ENCODE measurements at regions not wholly inside any gene's neighbourhood (a gene's known extent, or its start where the extent isn't known, plus 50 kb on each side); places are given as distances from the start of the nearest gene placed in this dataset.

DNA sequence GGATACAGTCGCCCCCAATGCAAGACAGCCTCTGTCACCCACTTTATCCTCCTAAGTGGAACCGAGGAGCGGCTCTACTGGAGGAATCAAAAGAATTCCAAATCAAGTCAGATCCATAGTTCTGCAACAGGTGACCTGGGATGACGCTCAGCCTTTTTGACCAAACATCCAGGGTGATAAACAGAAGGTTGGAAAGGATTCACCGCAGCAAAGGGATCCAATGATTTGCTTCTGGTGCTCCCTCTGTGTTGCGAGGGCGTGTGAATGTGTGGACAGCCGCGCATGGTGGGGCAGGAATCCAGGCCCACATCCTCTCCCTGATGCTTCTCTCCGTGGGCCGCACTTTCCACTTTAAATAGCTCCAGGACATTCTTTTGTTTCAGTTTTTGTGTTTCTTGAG lies 116.8 kb upstream of the CDH4 start:
- H3K4me3 ChIP-seq (ENCODE audit: low read depth, low read length, poor library complexity, severe bottlenecking), result no peak overlapping the region
- intact Hi-C loops (cut with micrococcal nuclease; ENCODE audit: unreplicated experiment), result no loop called here
- H3K4me1 ChIP-seq (ENCODE audit: insufficient read depth, low read length, poor library complexity, severe bottlenecking), result no peaks in the 10 kb centered on the region
- POLR2A ChIA-PET, result no interaction called here
- no peak for DNase-seq (ENCODE audit: low spot score)
- H3K27ac ChIP-seq (ENCODE audit: low read depth, low read length, poor library complexity, severe bottlenecking), result no peak overlapping the region
- TF ChIP-seq, protein P1, sequence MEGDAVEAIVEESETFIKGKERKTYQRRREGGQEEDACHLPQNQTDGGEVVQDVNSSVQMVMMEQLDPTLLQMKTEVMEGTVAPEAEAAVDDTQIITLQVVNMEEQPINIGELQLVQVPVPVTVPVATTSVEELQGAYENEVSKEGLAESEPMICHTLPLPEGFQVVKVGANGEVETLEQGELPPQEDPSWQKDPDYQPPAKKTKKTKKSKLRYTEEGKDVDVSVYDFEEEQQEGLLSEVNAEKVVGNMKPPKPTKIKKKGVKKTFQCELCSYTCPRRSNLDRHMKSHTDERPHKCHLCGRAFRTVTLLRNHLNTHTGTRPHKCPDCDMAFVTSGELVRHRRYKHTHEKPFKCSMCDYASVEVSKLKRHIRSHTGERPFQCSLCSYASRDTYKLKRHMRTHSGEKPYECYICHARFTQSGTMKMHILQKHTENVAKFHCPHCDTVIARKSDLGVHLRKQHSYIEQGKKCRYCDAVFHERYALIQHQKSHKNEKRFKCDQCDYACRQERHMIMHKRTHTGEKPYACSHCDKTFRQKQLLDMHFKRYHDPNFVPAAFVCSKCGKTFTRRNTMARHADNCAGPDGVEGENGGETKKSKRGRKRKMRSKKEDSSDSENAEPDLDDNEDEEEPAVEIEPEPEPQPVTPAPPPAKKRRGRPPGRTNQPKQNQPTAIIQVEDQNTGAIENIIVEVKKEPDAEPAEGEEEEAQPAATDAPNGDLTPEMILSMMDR (conservative IDR thresholded peaks at IDR 0.05; ENCODE audit: low read length), result no peak
- H3K9me3 ChIP-seq (ENCODE audit: low read length), result no peaks in the 10 kb centered on the region
- no TSS peak for BruUV-seq (replicated peaks)
- H3K4me2 ChIP-seq (ENCODE audit: low read length), result no peak overlapping the region
- H3K9me2 ChIP-seq (ENCODE audit: insufficient read depth, low read length), result no peaks in the 10 kb centered on the region
- no peaks in the 10 kb centered on the region for H4K20me1 ChIP-seq (ENCODE audit: insufficient read depth, low read length)
- H3K79me2 ChIP-seq (ENCODE audit: insufficient read depth, low read depth, low read length), result no peaks in the 10 kb centered on the region
- H2AFZ ChIP-seq (ENCODE audit: low read length), result no peak overlapping the region
- CTCF ChIA-PET (ENCODE audit: unreplicated experiment), result no interaction called here
- H3K36me3 ChIP-seq (ENCODE audit: insufficient read depth, low read length), result no peaks in the 10 kb centered on the region

DNA sequence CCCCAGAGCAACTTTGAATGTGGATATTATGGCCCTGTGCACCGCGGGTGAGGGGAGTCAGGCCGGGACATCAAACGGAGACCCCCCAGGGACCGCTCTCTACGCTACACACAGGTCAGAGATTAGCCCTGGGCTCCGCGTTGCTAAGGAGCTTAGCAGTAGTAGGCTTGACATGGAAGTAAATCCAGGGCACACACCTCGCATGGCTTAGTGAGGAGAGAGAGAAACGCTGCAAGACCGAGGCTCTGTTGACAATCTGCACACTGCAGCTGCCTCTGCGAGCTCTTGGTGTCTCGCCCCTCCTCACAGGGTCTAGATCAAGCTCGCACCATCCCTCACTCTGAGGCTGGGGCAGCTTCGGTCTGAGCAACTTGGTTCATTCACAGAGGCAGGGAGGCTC lies 116.1 kb upstream of the CDH4 start:
- Histone ChIP-seq H4K20me1 (ENCODE audit: insufficient read depth, low read length) (no peaks in the 10 kb centered on the region), H3K36me3 (ENCODE audit: insufficient read depth, low read length) (no peaks in the 10 kb centered on the region), H2AFZ (ENCODE audit: low read length) (no peak overlapping the region), H3K9me2 (ENCODE audit: insufficient read depth, low read length) (no peaks in the 10 kb centered on the region), H3K9me3 (ENCODE audit: low read length) (no peaks in the 10 kb centered on the region), H3K27ac (ENCODE audit: low read depth, low read length, poor library complexity, severe bottlenecking) (no peak overlapping the region), H3K79me2 (ENCODE audit: insufficient read depth, low read depth, low read length) (no peaks in the 10 kb centered on the region), H3K4me1 (ENCODE audit: insufficient read depth, low read length, poor library complexity, severe bottlenecking) (no peaks in the 10 kb centered on the region), H3K4me2 (ENCODE audit: low read length) (no peak overlapping the region), H3K4me3 (ENCODE audit: low read depth, low read length, poor library complexity, severe bottlenecking) (no peak overlapping the region)
- intact Hi-C loops (cut with micrococcal nuclease; ENCODE audit: unreplicated experiment), result no loop called here
- ChIA-PET POLR2A (no interaction called here), CTCF (ENCODE audit: unreplicated experiment) (no interaction called here)
- TF ChIP-seq EZH2phosphoT487 (IDR thresholded peaks at IDR 0.05; ENCODE audit: borderline replicate concordance, low read depth, low read length), result no peak
- TF ChIP-seq, protein P1 (conservative IDR thresholded peaks at IDR 0.05; ENCODE audit: low read length), result no peak
- DNase-seq (ENCODE audit: low spot score), result no peak
- no TSS peak for BruUV-seq (replicated peaks)

DNA sequence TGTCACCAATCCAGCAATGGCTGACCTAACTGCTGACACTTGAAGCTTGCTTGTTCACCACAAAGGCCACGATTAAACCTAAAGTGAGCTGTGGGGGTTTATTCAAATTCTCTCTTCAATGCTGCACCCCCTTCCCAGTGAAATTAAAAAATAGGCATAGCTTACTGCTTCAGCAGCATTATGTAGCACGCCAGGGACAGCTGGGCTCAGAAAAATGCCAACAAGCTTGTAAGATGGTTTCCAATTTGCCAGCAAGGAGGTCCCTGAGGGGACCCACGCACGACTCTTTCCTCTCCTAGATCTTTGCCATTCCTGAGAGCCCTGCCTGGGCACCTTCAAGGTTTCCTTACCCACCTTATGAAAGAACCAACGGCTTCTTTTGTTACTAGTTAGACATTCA lies 113.5 kb upstream of the CDH4 start:
- BruUV-seq (replicated peaks), result no TSS peak
- no peak overlapping the region for H2AFZ ChIP-seq (ENCODE audit: low read length)
- no peaks in the 10 kb centered on the region for H4K20me1 ChIP-seq (ENCODE audit: insufficient read depth, low read length)
- intact Hi-C loops (cut with micrococcal nuclease; ENCODE audit: unreplicated experiment), result no loop called here
- no peaks in the 10 kb centered on the region for H3K4me1 ChIP-seq (ENCODE audit: insufficient read depth, low read length, poor library complexity, severe bottlenecking)
- H3K36me3 ChIP-seq (ENCODE audit: insufficient read depth, low read length), result no peaks in the 10 kb centered on the region
- H3K27ac ChIP-seq (ENCODE audit: low read depth, low read length, poor library complexity, severe bottlenecking), result no peak overlapping the region
- CTCF ChIA-PET (ENCODE audit: unreplicated experiment), result no interaction called here
- H3K9me3 ChIP-seq (ENCODE audit: low read length), result no peaks in the 10 kb centered on the region
- no peak overlapping the region for H3K4me2 ChIP-seq (ENCODE audit: low read length)
- no peaks in the 10 kb centered on the region for H3K79me2 ChIP-seq (ENCODE audit: insufficient read depth, low read depth, low read length)
- TF ChIP-seq, protein P1 (conservative IDR thresholded peaks at IDR 0.05; ENCODE audit: low read length), result no peak
- TF ChIP-seq EZH2phosphoT487 (IDR thresholded peaks at IDR 0.05; ENCODE audit: borderline replicate concordance, low read depth, low read length), result no peak
- H3K9me2 ChIP-seq (ENCODE audit: insufficient read depth, low read length), result no peaks in the 10 kb centered on the region
- no peak overlapping the region for H3K4me3 ChIP-seq (ENCODE audit: low read depth, low read length, poor library complexity, severe bottlenecking)
- no peak for DNase-seq (ENCODE audit: low spot score)
- POLR2A ChIA-PET, result interaction anchor here (0.6 to 0.9 kb wide), 2 partner anchors 9 to 309 kb away, joined by 3 read pairs; no protein-coding TSS in a partner anchor

Measured in OCI-LY7 (cell line).